PFSK-1 (cell line): ENCODE measurements at regions not wholly inside any gene's neighbourhood (a gene's known extent, or its start where the extent isn't known, plus 50 kb on each side); places are given as distances from the start of the nearest gene placed in this dataset.

Source experiments
- POLR2AphosphoS5 ChIP-seq: IDR thresholded peaks from 2 replicates; pipeline ENCODE4 v1.6.1; 2012; ENCODE audit warnings: low read depth, mild to moderate bottlenecking, control low read depth, low read length, moderate library complexity
- TAF1 ChIP-seq: IDR thresholded peaks from 2 replicates; pipeline ENCODE4 v1.6.1; 2012; ENCODE audit warnings: low read length, control low read depth, borderline replicate concordance; ENCODE audit not compliant: insufficient read depth

DNA sequence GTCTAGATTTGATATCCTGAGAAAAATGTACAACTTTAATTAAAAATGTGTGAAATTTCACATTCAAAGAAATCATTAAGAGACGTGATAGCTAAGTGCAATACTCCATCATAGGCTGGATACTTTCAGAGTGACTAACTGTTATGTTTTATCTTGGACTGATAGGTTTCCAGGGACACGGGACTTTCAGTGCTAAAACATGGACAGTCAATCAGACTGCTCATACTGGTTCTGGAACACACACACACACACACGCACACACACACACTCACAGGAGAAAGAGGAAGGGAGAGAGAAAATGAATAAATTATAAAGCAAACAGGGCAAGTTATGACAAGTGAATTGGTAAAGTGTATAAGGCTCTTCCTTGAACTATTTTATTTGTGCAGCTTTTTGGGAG lies 955.9 kb downstream of the SLITRK5 start:
- TF ChIP-seq POLR2AphosphoS5 (no peak), TAF1 (no peak)
